ENCODE measurements at regions not wholly inside any gene's neighbourhood (a gene's known extent, or its start where the extent isn't known, plus 50 kb on each side); places are given as distances from the start of the nearest gene placed in this dataset.
"Not testable (repeated sequence)": the region's sequence is repeated elsewhere in the genome, so short reads cannot be mapped to it uniquely, and the experiment has no call there.

- no peak for DNase-seq
These were observed 122.2 kb upstream of the GMNC start for GRCh38 chr3:190984502-190985244.

GRCh38 chr3:190983875-190984274, 121.4 kb upstream of the GMNC start:
- peak; percentile 0 for DNase-seq

- DNase-seq: no peak
These were observed 111.3 kb upstream of the GMNC start for GRCh38 chr3:190973771-190974170.

- DNase-seq: no peak
These were observed 110.4 kb upstream of the GMNC start for GRCh38 chr3:190972840-190973270.

GRCh38 chr3:190972196-190972595, 109.7 kb upstream of the GMNC start:
- no peak for DNase-seq

GRCh38 chr3:190970560-190970959, 108.1 kb upstream of the GMNC start:
- no peak for DNase-seq

- no peak for DNase-seq
These were observed 106.1 kb upstream of the GMNC start for GRCh38 chr3:190968616-190969015.

- DNase-seq: not testable (repeated sequence)
These were observed 102.4 kb upstream of the GMNC start for GRCh38 chr3:190964931-190965330.

GRCh38 chr3:190959077-190959476, 96.6 kb upstream of the GMNC start:
- no peak for DNase-seq

- DNase-seq: no peak
These were observed 79.3 kb upstream of the GMNC start for GRCh38 chr3:190941694-190942260.

GRCh38 chr3:190934616-190935015, 72.1 kb upstream of the GMNC start:
- not testable (repeated sequence) for DNase-seq

GRCh38 chr3:190926619-190927018, 64.1 kb upstream of the GMNC start:
- DNase-seq: no peak

GRCh38 chr3:190912736-190913135, 50.2 kb upstream of the GMNC start:
- no peak for DNase-seq

Measured in CD4-positive, alpha-beta T cell treated with Interleukin-17A for 1 hour (primary cell).